ENCODE measurements at regions not wholly inside any gene's neighbourhood (a gene's known extent, or its start where the extent isn't known, plus 50 kb on each side); places are given as distances from the start of the nearest gene placed in this dataset.

DNA sequence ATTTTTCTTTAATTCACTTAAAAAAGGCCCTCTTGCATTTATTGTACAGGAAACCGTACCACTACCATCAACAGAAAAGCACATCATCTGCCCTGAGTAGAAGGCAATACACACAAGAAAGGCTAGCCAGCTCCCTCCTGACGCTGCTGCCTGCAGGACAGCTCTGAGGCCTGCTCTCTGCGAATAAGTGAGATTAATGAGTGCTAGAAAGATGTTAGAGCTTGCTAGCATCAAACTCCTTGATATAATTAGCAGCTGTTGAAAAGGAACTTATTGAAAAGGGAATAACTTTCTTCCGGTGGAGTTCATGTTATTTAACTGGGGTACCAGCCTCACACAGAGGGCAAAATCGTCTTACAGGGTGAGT is 56.1 kb downstream of the INHBB start:
- Mint-ChIP-seq H3K4me1 (peaks cover 2% of the 10 kb centered on the region; the same call in 2 of the 3 replicates), H3K27ac (no peak overlapping the region), H3K36me3 (ENCODE audit: low read depth) (no peaks in the 10 kb centered on the region), H3K9me3 (no peaks in the 10 kb centered on the region), H3K4me3 (no peak overlapping the region), H3K27me3 (ENCODE audit: insufficient read depth, low read depth, poor library complexity) (peaks cover 18% of the 10 kb centered on the region)
- DNase-seq (ENCODE audit: low spot score) (no peak), ATAC-seq (no peak)
- H4K20me1 ChIP-seq (replicated peaks; ENCODE audit: insufficient read depth), result no peaks in the 10 kb centered on the region
- no peak overlapping the region for H3K27ac ChIP-seq (ENCODE audit: low read depth)
- no peak overlapping the region for H2AFZ ChIP-seq
- no peaks in the 10 kb centered on the region for H3F3A ChIP-seq (replicated peaks; ENCODE audit: low read depth)
- H3K4me1 ChIP-seq (ENCODE audit: insufficient read depth), result no peaks in the 10 kb centered on the region
- no peaks in the 10 kb centered on the region for H3K36me3 ChIP-seq (ENCODE audit: insufficient read depth)
- TF ChIP-seq EZH2 (IDR thresholded peaks at IDR 0.05; ENCODE audit: low read depth, unreplicated experiment) (no peak), EZH2phosphoT487 (IDR thresholded peaks at IDR 0.05; ENCODE audit: unreplicated experiment) (no peak), POLR2AphosphoS5 (IDR thresholded peaks at IDR 0.05; ENCODE audit: low read depth) (no peak), NANOG (IDR thresholded peaks at IDR 0.05; ENCODE audit: borderline replicate concordance) (no peak), JUNB (IDR thresholded peaks at IDR 0.05; ENCODE audit: unreplicated experiment) (no peak), ZNF114 (CRISPR knock-in tag; IDR thresholded peaks at IDR 0.05) (no peak), STAT1 (IDR thresholded peaks at IDR 0.05; ENCODE audit: unreplicated experiment) (no peak), ZNF331 (CRISPR knock-in tag; IDR thresholded peaks at IDR 0.05; ENCODE audit: low read depth) (no peak)
- TF ChIP-seq, protein P1, sequence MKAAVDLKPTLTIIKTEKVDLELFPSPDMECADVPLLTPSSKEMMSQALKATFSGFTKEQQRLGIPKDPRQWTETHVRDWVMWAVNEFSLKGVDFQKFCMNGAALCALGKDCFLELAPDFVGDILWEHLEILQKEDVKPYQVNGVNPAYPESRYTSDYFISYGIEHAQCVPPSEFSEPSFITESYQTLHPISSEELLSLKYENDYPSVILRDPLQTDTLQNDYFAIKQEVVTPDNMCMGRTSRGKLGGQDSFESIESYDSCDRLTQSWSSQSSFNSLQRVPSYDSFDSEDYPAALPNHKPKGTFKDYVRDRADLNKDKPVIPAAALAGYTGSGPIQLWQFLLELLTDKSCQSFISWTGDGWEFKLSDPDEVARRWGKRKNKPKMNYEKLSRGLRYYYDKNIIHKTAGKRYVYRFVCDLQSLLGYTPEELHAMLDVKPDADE (IDR thresholded peaks at IDR 0.05), result no peak
- TF ChIP-seq, protein P2, sequence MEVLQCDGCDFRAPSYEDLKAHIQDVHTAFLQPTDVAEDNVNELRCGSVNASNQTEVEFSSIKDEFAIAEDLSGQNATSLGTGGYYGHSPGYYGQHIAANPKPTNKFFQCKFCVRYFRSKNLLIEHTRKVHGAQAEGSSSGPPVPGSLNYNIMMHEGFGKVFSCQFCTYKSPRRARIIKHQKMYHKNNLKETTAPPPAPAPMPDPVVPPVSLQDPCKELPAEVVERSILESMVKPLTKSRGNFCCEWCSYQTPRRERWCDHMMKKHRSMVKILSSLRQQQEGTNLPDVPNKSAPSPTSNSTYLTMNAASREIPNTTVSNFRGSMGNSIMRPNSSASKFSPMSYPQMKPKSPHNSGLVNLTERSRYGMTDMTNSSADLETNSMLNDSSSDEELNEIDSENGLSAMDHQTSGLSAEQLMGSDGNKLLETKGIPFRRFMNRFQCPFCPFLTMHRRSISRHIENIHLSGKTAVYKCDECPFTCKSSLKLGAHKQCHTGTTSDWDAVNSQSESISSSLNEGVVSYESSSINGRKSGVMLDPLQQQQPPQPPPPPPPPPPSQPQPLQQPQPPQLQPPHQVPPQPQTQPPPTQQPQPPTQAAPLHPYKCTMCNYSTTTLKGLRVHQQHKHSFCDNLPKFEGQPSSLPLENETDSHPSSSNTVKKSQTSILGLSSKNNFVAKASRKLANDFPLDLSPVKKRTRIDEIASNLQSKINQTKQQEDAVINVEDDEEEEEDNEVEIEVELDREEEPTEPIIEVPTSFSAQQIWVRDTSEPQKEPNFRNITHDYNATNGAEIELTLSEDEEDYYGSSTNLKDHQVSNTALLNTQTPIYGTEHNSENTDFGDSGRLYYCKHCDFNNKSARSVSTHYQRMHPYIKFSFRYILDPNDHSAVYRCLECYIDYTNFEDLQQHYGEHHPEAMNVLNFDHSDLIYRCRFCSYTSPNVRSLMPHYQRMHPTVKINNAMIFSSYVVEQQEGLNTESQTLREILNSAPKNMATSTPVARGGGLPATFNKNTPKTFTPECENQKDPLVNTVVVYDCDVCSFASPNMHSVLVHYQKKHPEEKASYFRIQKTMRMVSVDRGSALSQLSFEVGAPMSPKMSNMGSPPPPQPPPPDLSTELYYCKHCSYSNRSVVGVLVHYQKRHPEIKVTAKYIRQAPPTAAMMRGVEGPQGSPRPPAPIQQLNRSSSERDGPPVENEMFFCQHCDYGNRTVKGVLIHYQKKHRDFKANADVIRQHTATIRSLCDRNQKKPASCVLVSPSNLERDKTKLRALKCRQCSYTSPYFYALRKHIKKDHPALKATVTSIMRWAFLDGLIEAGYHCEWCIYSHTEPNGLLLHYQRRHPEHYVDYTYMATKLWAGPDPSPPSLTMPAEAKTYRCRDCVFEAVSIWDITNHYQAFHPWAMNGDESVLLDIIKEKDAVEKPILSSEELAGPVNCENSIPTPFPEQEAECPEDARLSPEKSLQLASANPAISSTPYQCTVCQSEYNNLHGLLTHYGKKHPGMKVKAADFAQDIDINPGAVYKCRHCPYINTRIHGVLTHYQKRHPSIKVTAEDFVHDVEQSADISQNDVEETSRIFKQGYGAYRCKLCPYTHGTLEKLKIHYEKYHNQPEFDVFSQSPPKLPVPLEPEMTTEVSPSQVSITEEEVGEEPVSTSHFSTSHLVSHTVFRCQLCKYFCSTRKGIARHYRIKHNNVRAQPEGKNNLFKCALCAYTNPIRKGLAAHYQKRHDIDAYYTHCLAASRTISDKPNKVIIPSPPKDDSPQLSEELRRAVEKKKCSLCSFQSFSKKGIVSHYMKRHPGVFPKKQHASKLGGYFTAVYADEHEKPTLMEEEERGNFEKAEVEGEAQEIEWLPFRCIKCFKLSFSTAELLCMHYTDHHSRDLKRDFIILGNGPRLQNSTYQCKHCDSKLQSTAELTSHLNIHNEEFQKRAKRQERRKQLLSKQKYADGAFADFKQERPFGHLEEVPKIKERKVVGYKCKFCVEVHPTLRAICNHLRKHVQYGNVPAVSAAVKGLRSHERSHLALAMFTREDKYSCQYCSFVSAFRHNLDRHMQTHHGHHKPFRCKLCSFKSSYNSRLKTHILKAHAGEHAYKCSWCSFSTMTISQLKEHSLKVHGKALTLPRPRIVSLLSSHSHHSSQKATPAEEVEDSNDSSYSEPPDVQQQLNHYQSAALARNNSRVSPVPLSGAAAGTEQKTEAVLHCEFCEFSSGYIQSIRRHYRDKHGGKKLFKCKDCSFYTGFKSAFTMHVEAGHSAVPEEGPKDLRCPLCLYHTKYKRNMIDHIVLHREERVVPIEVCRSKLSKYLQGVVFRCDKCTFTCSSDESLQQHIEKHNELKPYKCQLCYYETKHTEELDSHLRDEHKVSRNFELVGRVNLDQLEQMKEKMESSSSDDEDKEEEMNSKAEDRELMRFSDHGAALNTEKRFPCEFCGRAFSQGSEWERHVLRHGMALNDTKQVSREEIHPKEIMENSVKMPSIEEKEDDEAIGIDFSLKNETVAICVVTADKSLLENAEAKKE (CRISPR knock-in tag; IDR thresholded peaks at IDR 0.05), result no peak
- TF ChIP-seq, protein P3, sequence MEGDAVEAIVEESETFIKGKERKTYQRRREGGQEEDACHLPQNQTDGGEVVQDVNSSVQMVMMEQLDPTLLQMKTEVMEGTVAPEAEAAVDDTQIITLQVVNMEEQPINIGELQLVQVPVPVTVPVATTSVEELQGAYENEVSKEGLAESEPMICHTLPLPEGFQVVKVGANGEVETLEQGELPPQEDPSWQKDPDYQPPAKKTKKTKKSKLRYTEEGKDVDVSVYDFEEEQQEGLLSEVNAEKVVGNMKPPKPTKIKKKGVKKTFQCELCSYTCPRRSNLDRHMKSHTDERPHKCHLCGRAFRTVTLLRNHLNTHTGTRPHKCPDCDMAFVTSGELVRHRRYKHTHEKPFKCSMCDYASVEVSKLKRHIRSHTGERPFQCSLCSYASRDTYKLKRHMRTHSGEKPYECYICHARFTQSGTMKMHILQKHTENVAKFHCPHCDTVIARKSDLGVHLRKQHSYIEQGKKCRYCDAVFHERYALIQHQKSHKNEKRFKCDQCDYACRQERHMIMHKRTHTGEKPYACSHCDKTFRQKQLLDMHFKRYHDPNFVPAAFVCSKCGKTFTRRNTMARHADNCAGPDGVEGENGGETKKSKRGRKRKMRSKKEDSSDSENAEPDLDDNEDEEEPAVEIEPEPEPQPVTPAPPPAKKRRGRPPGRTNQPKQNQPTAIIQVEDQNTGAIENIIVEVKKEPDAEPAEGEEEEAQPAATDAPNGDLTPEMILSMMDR (conservative IDR thresholded peaks at IDR 0.05; ENCODE audit: low read depth in 2 of 2), result no peak
- TF ChIP-seq, protein P4, sequence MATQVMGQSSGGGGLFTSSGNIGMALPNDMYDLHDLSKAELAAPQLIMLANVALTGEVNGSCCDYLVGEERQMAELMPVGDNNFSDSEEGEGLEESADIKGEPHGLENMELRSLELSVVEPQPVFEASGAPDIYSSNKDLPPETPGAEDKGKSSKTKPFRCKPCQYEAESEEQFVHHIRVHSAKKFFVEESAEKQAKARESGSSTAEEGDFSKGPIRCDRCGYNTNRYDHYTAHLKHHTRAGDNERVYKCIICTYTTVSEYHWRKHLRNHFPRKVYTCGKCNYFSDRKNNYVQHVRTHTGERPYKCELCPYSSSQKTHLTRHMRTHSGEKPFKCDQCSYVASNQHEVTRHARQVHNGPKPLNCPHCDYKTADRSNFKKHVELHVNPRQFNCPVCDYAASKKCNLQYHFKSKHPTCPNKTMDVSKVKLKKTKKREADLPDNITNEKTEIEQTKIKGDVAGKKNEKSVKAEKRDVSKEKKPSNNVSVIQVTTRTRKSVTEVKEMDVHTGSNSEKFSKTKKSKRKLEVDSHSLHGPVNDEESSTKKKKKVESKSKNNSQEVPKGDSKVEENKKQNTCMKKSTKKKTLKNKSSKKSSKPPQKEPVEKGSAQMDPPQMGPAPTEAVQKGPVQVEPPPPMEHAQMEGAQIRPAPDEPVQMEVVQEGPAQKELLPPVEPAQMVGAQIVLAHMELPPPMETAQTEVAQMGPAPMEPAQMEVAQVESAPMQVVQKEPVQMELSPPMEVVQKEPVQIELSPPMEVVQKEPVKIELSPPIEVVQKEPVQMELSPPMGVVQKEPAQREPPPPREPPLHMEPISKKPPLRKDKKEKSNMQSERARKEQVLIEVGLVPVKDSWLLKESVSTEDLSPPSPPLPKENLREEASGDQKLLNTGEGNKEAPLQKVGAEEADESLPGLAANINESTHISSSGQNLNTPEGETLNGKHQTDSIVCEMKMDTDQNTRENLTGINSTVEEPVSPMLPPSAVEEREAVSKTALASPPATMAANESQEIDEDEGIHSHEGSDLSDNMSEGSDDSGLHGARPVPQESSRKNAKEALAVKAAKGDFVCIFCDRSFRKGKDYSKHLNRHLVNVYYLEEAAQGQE (IDR thresholded peaks at IDR 0.05; ENCODE audit: unreplicated experiment), result no peak
- no peaks in the 10 kb centered on the region for H3K9me2 ChIP-seq (ENCODE audit: insufficient read depth)
- H3K27me3 ChIP-seq (ENCODE audit: insufficient read depth), result no peaks in the 10 kb centered on the region
- H3K79me2 ChIP-seq (replicated peaks; ENCODE audit: insufficient read depth), result no peaks in the 10 kb centered on the region
- H3K4me3 ChIP-seq, result no peak overlapping the region
- no peak overlapping the region for H3K4me2 ChIP-seq
